B cell (primary cell): ENCODE measurements at regions not wholly inside any gene's neighbourhood (a gene's known extent, or its start where the extent isn't known, plus 50 kb on each side); places are given as distances from the start of the nearest gene placed in this dataset.

Experiments used
- ATAC-seq: fragments of 200-7000 bp; cut with Tn5 transposase; one replicate; pipeline ENCODE4 v1.10.0; 2021; ENCODE audit warnings: low read depth, mild to moderate bottlenecking, moderate number of reproducible peaks, moderate library complexity
- CTCF ChIA-PET: fragments of 350-600 bp; sonication (Branson Sonifier 250); formaldehyde crosslinking; loops from one replicate; lab custom pipeline; 2021; ENCODE audit warnings: antibody characterized with exemption, inconsistent platforms; lab: Charles Lee
- POLR2A ChIA-PET: fragments of 350-600 bp; sonication (Branson Sonifier 250); formaldehyde crosslinking; loops from one replicate; lab custom pipeline; 2021; ENCODE audit warnings: antibody characterized with exemption; lab: Charles Lee
- DNase-seq: peaks from one replicate; pipeline ENCODE4 v3.0.0; 2013
- H2AFZ ChIP-seq: 2 replicates; pipeline ENCODE4 v1.6.1; 2012; ENCODE audit warnings: mild to moderate bottlenecking, low read depth, low read length; ENCODE audit not compliant: insufficient read depth, poor library complexity, severe bottlenecking
- H3K27ac ChIP-seq, 2 donors: 1 replicate in 1 of 2; 2 replicates in 1 of 2; pipeline ENCODE4 v1.5.1; 2012 to 2013; ENCODE audit warnings: low read length in 2 of 2, mild to moderate bottlenecking in 2 of 2, moderate library complexity in 1 of 2
- H3K27me3 ChIP-seq, 4 experiments: fragments of 200-600 bp in 1 of 4; sonication (generic) in 1 of 4; replicated peaks in 1 of 4; 1 replicate in 2 of 4; 2 replicates in 2 of 4; pipeline versions ENCODE4 v1.6.1 to v1.7.0; 2013 to 2016; ENCODE audit warnings: low read length in 3 of 4, mild to moderate bottlenecking in 2 of 4, mixed read lengths in 1 of 4, moderate library complexity in 1 of 4; ENCODE audit not compliant: insufficient read depth in 4 of 4, control insufficient read depth in 3 of 4; ENCODE audit errors: control extremely low read depth in 1 of 4
- H3K36me3 ChIP-seq, 2 experiments: replicated peaks in 1 of 2; 1 replicate in 1 of 2; 2 replicates in 1 of 2; pipeline versions ENCODE4 v1.6.1 to v1.7.1; 2013; ENCODE audit warnings: low read length in 1 of 2; ENCODE audit not compliant: insufficient read depth in 2 of 2, control insufficient read depth in 1 of 2; ENCODE audit errors: control extremely low read depth in 1 of 2, extremely low read depth in 1 of 2
- H3K4me1 ChIP-seq, 2 donors: fragments of 200-600 bp in 1 of 2; sonication (generic) in 1 of 2; 1 replicate in 1 of 2; 2 replicates in 1 of 2; pipeline versions ENCODE4 v1.5.1 to v1.6.1; 2013 to 2017; ENCODE audit warnings: low read length in 2 of 2; ENCODE audit not compliant: control insufficient read depth in 2 of 2, insufficient read depth in 2 of 2
- H3K4me2 ChIP-seq: replicated peaks from 2 replicates; pipeline ENCODE3; 2012; ENCODE audit warnings: mild to moderate bottlenecking, low read depth, low read length; ENCODE audit not compliant: poor library complexity, severe bottlenecking
- H3K4me3 ChIP-seq, 5 experiments: fragments of 200-600 bp in 1 of 5; sonication (generic) in 1 of 5; 1 replicate in 3 of 5; 2 replicates in 2 of 5; pipeline versions ENCODE4 v1.5.1 to v1.7.0; 2011 to 2016; ENCODE audit warnings: low read length in 4 of 5, mild to moderate bottlenecking in 4 of 5, low read depth in 2 of 5, control low read depth in 1 of 5, moderate library complexity in 1 of 5; ENCODE audit not compliant: insufficient read depth in 1 of 5; ENCODE audit errors: control extremely low read depth in 1 of 5, extremely low read depth in 1 of 5
- H3K79me2 ChIP-seq: fragments of 200-600 bp; sonication (generic); one replicate; pipeline ENCODE4 v1.6.0; 2016; ENCODE audit warnings: low read length; ENCODE audit not compliant: control insufficient read depth, insufficient read depth
- H3K9ac ChIP-seq: fragments of 200-600 bp; sonication (generic); 2 replicates; pipeline ENCODE4 v1.6.1; 2017; ENCODE audit warnings: mild to moderate bottlenecking, low read length, moderate library complexity
- H3K9me3 ChIP-seq, 3 donors: one replicate each; pipeline versions ENCODE4 v1.6.1 to v1.7.1; 2013; ENCODE audit warnings: low read length in 2 of 3; ENCODE audit not compliant: control insufficient read depth in 2 of 3, insufficient read depth in 1 of 3; ENCODE audit errors: control extremely low read depth in 1 of 3
- H4K20me1 ChIP-seq: 2 replicates; pipeline ENCODE4 v1.6.0; 2012; ENCODE audit warnings: mild to moderate bottlenecking, low read length; ENCODE audit not compliant: insufficient read depth, control insufficient read depth, poor library complexity, severe bottlenecking
- H3K27ac Mint-ChIP-seq: one replicate; pipeline ENCODE4 v1.8.0; 2021; ENCODE audit warnings: mixed read lengths
- H3K27me3 Mint-ChIP-seq: one replicate; pipeline ENCODE4 v1.8.0; 2021; ENCODE audit warnings: mixed read lengths
- H3K4me1 Mint-ChIP-seq: one replicate; pipeline ENCODE4 v1.8.0; 2021; ENCODE audit warnings: mixed read lengths
- H3K4me3 Mint-ChIP-seq: one replicate; pipeline ENCODE4 v1.8.0; 2021; ENCODE audit warnings: mixed read lengths
- H3K9me3 Mint-ChIP-seq: one replicate; pipeline ENCODE4 v1.8.0; 2022; ENCODE audit warnings: mixed read lengths; ENCODE audit not compliant: insufficient read depth
- EZH2 ChIP-seq: IDR thresholded peaks from 2 replicates; pipeline ENCODE4 v1.6.1; 2012; ENCODE audit warnings: borderline replicate concordance, low read depth, mild to moderate bottlenecking, moderate library complexity, low read length; ENCODE audit not compliant: insufficient read depth, poor library complexity, severe bottlenecking
- WGBS: methylation state at CpG from one replicate; pipeline ENCODE4 v1.1.5; 2013; ENCODE audit warnings: missing lambda C conversion rate; ENCODE audit not compliant: insufficient coverage; 5-methylcytosine and 5-hydroxymethylcytosine counted together
- intact Hi-C: fragments of 100-400 bp; cut with micrococcal nuclease; formaldehyde crosslinking; loops from one replicate; pipeline ENCODE4 v1.10.0; 2022
- TF ChIP-seq, protein P1 (sequence below): fragments of 200-600 bp; IDR thresholded peaks from one replicate; pipeline ENCODE4 v1.8.0; 2022; ENCODE audit warnings: antibody characterized with exemption, mild to moderate bottlenecking

DNA sequence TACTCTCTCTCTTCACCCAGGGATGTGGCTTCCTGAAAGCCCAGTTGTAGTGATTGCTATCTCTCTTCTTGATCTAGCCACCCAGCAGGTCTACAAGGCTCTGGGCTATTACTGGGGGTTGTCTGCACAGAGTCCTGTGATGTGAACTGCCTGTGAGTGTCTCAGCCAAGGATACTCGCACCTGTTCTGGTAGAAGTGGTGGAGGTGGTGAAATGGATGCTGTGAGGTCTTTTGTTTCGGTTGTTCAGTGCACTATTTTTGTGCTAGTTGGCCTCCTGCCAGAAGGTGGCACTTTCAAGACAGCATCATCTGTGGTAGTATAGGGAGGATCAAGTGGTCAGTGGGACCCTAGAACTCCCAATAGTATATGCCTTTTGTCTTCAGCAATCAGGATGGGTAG lies 268.0 kb downstream of the GABRG1 start:
- H3K27ac Mint-ChIP-seq: no peak overlapping the region
- H3K27me3 ChIP-seq: no peaks in the 10 kb centered on the region
- intact Hi-C loops: no loop called here
- H3K4me3 Mint-ChIP-seq: no peak overlapping the region
- TF ChIP-seq, protein P1, sequence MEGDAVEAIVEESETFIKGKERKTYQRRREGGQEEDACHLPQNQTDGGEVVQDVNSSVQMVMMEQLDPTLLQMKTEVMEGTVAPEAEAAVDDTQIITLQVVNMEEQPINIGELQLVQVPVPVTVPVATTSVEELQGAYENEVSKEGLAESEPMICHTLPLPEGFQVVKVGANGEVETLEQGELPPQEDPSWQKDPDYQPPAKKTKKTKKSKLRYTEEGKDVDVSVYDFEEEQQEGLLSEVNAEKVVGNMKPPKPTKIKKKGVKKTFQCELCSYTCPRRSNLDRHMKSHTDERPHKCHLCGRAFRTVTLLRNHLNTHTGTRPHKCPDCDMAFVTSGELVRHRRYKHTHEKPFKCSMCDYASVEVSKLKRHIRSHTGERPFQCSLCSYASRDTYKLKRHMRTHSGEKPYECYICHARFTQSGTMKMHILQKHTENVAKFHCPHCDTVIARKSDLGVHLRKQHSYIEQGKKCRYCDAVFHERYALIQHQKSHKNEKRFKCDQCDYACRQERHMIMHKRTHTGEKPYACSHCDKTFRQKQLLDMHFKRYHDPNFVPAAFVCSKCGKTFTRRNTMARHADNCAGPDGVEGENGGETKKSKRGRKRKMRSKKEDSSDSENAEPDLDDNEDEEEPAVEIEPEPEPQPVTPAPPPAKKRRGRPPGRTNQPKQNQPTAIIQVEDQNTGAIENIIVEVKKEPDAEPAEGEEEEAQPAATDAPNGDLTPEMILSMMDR: no peak
- TF ChIP-seq EZH2: no peak
- 75% methylated on average over 2 of the region's 2 CpGs for WGBS
- ChIA-PET CTCF (no interaction called here), POLR2A (no interaction called here)
- H3K27me3 Mint-ChIP-seq: no peaks in the 10 kb centered on the region
- no peak overlapping the region for H3K4me2 ChIP-seq
- H2AFZ ChIP-seq: no peak overlapping the region
- no peak for DNase-seq
- H3K4me3 ChIP-seq: no peak overlapping the region
- peaks cover 2% of the 10 kb centered on the region for H3K9me3 Mint-ChIP-seq
- H3K27ac ChIP-seq: no peak overlapping the region
- no peak overlapping the region for H3K9ac ChIP-seq
- no peak for ATAC-seq
- no peaks in the 10 kb centered on the region for H3K79me2 ChIP-seq
- H3K36me3 ChIP-seq: no peaks in the 10 kb centered on the region
- no peaks in the 10 kb centered on the region for H3K4me1 ChIP-seq
- H3K9me3 ChIP-seq: peaks cover 0 to 9% (median 0%) of the 10 kb centered on the region in 3 donors
- no peaks in the 10 kb centered on the region for H4K20me1 ChIP-seq
- no peaks in the 10 kb centered on the region for H3K4me1 Mint-ChIP-seq

GRCh38 chr4:45846016-45846415 lies 277.8 kb downstream of the GABRG1 start:
- WGBS: no CpG with 5 or more reads among the region's 1 CpG
- Mint-ChIP-seq H3K27ac (no peak overlapping the region), H3K9me3 (peaks cover 4% of the 10 kb centered on the region), H3K27me3 (no peaks in the 10 kb centered on the region), H3K4me1 (no peaks in the 10 kb centered on the region), H3K4me3 (no peak overlapping the region)
- Histone ChIP-seq H2AFZ (no peak overlapping the region), H4K20me1 (no peaks in the 10 kb centered on the region), H3K9ac (no peak overlapping the region), H3K27ac (no peak overlapping the region), H3K4me2 (no peak overlapping the region), H3K27me3 (no peaks in the 10 kb centered on the region), H3K36me3 (no peaks in the 10 kb centered on the region), H3K79me2 (no peaks in the 10 kb centered on the region), H3K4me1 (no peaks in the 10 kb centered on the region), H3K4me3 (no peak overlapping the region), H3K9me3 (no peaks in the 10 kb centered on the region)
- ChIA-PET POLR2A (no interaction called here), CTCF (no interaction called here)
- ATAC-seq: no peak
- intact Hi-C loops: no loop called here
- TF ChIP-seq, protein P1: no peak
- no peak for TF ChIP-seq EZH2
- no peak for DNase-seq
